ENCODE measurements at regions not wholly inside any gene's neighbourhood (a gene's known extent, or its start where the extent isn't known, plus 50 kb on each side); places are given as distances from the start of the nearest gene placed in this dataset.
A peak's percentile ranks its signal among the peaks of the same experiment; 100 is the strongest.

DNA sequence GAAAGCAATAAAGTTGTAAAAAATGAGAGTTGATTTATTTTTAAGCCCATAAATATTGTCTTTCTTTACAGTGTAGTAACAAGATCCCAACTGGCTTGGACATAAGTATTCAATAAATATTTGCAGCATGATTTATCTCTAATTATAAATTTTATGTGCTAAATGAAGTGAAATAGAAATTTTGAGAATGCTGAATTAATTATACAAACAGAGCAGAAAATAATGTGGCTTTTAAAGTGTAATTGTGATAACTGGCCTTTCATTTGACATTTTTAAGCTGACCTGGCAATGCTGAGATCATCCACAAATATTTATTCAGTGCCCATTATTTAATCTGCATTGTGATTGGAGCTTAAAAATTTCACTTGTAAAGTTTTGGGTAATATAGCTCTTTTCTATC, 201.6 kb upstream of the NAV3 start:
- no peak for DNase-seq (ENCODE audit: low spot score)

DNA sequence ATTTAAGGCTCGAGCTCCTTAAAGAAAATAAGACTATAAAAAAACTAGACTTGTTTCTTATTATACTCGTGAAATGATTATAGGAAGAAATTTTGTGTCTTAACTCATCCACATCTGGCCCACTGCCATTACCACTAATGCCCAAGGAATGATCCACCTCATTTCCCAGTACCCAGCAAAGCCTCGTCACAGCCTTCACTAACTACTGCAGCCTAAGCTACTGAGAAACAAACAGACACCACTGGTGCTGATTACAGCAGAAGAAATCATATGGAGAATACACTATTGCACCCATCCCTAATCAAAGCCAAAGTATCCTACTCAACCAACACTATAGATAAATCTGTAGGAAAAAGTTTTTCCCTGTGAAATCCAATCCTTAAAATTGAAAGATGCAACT, 205.3 kb upstream of the NAV3 start:
- DNase-seq (ENCODE audit: low spot score) = no peak

DNA sequence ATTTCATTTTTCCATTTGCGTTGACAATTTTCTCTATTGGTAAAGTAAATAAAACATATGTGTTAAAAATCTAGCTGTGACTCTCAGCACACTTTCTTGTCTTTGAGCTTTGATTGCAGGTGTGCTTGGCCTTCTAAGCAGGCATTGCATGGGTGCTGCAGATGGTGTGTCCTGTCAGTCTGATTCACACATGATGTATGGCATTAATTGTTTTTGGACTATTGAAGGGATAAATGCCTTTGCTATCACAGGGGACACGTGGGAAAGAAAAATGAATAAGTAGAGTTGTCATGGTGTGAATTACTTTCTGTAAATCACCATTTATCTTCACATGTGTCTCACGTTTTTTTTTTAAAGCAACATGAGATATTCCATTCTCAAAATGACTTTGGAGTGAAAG, 211.3 kb upstream of the NAV3 start:
- DNase-seq (ENCODE audit: low spot score) = no peak

DNA sequence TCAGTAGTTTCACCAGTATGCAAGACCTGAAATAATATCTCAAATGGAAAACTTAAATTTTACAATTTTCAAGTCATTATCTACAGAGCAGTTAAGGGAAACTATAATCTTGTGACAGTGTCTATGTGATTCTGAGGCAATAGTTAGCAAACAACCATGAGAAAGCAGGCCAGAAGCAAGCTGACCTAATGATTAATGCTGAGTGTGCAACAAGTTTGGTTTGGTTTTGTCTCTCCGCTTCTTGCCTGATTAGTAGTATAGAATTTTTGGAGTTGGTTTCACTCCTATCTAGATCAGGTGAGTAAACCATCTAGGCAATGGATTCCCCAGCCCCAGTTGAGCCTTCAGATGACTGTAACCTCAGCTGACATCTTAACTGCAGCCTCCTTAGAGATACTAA, 212.9 kb upstream of the NAV3 start:
- no peak for DNase-seq (ENCODE audit: low spot score)

DNA sequence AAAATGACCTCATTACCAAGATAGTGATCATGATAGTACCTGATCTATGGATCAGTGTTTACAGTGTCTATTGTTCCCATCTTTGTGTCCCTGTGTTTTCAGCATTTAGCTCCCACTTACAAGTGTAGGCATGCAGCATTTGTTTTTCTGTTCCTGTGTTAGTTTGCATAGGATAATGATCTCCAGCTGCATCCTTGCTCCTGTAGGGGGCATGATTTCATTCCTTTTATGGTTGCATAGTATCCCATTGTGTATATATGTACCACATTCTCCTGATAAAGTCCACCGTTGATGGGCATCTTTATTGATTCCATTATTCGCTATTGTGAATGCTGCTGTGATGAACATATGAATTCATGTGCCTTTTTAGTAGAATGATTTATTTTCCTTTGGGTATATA, 215.4 kb upstream of the NAV3 start:
- no peak for DNase-seq (ENCODE audit: low spot score)

DNA sequence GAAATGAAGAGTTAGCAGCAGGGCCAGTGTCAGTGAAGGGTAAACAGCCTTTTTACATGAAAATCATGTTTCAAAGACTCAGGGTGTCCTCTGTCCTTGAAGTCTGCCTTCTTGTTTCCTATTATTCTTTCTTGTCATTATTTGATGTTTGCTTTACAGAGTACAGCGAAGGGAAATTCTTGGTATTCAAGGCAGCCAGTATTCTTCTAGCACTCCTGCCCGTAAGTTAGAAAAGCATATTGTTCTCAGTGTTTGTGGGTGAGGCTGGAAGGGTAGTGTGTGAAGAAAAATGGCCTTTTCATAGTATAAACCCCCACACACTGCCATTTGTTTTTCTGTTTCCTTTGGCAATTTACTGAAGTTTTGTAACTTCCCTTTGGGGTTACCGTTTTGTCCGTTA, 217.3 kb upstream of the NAV3 start:
- no peak for DNase-seq (ENCODE audit: low spot score)

DNA sequence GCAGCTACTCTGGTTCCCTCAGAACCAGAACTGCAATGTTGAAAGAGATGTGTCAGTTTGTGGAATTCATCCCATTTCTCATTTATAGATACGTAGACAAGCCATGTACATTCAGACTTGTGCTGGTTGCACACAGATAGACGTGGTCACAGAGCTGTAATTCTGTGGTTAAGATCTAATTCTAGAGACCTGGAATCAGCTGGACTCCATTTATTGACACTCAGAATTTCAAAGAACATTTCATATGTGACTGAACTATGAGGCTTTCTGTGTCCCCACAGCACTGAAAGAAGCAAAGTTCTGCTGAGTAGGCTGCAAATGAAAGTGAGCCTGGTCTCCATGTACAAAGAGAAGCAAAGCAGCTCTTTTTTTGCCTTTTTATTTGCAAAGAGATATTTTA, 220.2 kb upstream of the NAV3 start:
- DNase-seq (ENCODE audit: low spot score) = no peak

DNA sequence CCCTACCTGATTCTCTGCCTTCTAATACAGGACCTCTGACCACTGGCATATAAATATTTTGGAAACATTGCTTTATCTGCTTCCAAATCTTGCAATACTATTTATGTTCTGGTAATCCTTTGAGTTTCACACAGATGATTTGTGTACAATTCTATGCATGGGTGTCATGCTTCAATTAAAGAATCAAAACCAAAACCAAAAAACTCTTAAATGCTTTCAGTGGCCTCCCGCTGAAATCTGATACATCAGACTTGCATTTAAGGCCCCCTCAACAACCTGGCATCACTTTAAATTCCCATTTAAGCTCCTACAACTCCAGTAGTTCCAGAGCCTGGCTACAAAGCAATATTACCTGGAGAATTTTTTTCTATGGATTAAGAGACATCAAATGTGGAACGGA, 221.7 kb upstream of the NAV3 start:
- no peak for DNase-seq (ENCODE audit: low spot score)

DNA sequence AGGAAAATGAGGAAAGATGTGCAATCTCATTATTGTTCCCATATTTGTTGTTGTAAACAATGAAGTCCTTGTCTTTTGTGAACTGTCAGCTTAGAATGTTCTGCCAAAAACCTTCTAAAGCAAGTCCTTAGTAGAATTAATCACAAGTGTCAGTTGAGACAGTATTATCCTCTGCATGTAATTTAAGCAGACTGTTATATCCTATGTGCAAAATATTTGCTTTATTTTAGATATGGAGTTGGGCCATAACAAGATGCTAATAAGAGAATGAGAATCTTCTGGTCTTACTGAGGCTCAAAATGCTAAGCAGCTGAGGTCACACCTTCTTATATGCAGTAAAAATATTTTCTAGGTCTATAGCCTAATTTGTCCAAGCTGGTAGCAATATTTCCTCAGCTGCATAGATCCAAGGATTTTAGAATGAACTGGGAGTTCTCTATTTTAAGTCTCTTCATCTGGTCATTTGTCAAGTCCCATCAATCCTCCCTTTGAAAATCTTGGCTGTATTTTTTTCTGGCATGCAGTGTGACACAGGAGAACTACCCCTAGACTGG, 222.3 kb upstream of the NAV3 start:
- DNase-seq (ENCODE audit: low spot score) = peak; percentile 62

DNA sequence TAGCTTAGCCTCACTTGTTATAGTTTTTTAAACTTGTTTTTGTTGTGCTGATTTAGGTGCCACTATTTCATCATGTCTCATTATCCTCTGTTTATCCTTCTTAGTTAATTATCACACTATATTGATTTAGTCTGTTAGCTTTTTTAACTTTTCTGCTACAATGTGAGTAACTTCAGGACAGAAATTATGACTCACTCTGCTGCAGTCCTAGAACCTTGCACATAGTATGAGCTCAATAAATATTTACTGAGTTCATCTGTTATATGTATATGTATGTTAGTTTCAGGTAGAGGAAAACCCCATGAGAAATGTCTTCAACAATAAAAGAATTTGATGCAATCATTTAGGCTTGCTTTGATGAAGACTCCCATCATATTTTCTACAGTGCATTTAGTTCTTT, 224.3 kb upstream of the NAV3 start:
- DNase-seq (ENCODE audit: low spot score) = no peak

DNA sequence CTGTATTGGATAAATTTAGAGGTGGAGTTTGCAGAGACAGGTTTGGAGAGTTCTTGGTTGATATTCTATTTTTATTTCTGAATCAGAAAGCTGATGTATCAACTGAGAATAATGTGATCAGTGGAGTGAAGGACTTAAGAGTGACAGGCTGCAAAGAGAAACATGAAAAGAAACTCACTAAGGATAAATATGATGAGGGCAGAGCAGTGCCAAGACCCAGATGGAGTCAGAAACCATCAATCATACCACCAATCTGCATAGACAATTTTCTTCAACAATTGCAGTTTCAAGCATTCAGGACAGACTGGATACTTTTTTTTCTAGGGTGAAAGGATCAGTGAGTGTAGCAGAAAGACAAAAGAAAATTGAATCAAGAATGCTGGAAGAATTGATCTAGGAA, 226.7 kb upstream of the NAV3 start:
- DNase-seq (ENCODE audit: low spot score) = no peak

DNA sequence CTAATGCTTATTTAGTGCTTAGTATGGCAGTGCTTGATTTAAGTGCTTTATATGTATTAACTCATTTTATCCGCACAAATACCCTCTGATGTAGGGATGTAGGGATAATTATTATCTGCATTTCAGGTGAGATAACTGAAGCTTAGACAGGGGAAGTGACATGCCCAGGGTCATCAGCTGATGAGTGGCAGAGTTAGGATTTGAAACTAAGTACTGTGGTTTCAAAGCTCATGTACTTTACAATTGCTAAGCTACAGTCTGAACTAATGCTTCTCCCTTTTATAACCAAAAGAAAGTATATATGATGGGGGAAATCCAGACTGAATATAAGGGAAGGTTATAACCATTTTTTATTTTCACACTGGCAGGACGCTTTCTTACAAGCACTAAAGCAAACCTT, 229.6 kb upstream of the NAV3 start:
- DNase-seq (ENCODE audit: low spot score) = no peak

DNA sequence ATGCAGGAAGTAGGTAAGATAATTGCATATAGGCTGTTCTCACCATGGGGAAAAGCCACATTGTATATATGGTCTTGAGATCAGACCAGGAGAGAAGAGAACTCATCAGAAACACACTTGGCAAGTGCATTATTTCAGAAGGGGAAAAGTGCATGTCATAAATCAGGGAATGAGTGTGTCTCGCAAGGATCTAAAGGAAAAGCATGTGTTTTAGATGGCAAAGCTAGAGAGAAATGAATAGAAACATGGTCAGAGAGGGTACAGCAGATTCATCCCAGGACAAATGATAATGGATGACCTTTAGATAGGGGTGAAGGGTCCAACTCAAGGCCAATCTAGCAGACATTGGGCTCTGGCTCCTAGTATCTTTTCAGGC, 230.2 kb upstream of the NAV3 start:
- DNase-seq (ENCODE audit: low spot score) = no peak

DNA sequence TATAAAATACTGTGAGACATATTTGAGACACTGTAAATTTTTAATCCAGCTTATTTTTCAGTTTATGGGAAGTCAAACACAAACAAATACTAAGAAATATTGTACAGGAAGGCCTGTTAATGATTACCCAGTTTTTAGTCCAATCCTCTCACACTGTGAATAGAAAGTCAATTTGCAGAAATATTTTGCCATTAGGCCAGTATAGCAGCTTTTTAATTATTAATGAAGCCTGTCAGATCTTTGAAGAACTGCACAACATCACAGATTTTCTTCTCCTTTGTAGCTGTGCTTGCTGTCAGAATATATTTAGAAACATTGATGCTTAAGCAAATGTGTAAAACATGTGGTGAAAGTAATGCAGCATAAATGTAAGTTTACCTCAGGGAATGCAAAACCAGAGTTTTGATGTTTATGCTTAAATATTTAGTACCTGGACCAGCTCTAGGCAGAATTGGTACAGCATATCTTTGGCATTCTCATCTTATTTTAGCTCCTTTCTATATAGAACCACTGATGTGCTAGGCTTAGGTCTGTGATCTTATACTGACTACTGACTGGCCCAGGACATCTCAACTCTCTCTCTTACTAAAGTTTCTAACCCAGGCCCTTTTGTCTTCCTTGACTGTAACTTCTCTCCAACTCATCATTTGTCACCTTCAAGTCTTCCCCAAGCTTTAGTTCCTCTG, 230.8 kb upstream of the NAV3 start:
- DNase-seq (ENCODE audit: low spot score) = no peak

DNA sequence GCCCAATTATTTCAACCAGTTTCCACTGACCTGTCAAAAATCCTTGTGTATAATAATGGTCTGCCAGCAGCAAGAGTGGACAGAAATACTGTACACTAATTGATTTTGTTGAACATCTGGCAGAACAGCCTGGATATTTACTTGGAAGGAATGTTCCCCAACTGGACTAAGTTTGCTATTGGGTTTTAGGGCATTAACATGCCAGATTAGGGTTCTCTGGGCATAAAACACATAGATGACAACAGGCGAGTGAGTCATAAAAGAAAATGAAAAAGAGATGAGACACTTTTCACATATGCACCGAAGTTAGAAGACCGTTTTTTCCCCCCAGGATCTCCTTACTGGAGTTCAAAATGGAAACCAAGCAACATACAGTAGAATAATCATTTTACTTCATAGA, 236.3 kb upstream of the NAV3 start:
- DNase-seq (ENCODE audit: low spot score) = no peak

DNA sequence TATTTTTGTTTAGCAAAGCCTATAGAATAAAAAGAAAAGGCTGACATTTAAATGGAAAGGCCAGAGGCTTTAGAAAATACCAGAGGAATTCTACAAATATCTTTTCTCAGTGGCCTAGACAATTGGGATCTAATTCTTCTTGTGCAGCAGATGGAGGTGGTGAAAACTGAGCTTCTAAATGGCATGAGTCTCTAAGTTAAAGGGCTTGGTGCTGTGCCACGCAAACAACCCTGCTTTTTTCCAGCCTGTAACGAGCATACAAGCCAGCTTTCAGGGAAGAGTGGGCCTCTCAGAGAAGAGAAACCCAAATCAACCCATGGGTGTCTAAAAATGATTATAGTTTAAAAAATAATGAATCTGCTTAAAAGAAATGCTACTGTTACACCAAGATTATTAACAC, 237.9 kb upstream of the NAV3 start:
- peak; percentile 13 for DNase-seq (ENCODE audit: low spot score)

DNA sequence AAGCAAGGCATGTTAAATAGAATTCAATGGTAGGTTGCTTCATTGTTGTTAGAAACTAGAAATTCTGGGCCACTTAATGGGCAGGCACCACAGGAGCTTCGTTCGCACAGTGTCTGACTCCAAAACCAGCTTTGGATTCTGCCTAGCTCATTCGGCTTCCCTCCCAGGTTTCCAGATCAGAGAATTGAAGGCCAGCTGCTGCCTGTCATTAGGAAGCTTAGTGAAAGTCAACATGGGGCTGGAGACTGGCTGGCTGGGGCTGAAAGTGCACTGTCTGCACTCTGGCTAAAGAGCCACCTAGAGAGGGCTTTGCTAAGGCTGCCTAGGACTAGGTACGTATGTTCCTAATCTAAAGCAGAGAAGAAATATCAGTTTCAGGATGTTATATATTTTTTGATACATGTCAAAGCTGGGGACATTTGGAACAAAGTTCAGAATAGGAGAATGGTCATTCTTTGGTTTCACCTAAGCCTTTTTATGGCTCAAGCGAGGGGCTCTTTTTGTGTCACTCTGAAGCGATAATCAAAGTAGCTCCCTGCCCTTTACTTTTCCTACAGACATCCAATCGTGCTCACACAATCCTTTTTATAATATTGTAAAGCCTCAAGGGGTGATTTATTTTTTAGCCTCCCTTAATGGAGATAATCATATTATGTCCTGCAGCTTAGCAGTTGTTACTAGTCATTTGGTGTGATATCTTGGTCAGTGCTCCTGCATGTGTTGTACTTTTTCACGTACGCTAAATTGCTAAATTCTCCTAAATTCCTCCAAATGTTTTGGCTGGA, 238.5 kb upstream of the NAV3 start:
- DNase-seq (ENCODE audit: low spot score) = no peak

DNA sequence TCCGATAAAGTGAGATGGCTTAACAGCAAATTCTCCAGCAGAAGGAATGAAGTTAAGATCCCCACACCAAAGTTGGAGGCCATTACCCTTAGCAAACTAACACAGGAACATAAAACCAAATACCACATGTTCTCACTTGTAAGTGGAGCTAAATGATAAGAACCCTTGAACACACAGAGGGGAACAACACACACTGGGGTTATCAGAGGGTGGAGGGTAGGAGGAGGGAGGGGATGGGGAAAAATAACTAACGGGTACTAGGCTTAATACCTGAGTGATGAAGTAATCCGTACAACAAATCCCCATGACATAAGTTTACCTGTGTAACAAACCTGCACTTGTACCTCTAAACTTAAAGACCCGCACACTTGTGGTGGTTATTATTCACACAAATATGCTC, 240.4 kb upstream of the NAV3 start:
- no peak for DNase-seq (ENCODE audit: low spot score)

DNA sequence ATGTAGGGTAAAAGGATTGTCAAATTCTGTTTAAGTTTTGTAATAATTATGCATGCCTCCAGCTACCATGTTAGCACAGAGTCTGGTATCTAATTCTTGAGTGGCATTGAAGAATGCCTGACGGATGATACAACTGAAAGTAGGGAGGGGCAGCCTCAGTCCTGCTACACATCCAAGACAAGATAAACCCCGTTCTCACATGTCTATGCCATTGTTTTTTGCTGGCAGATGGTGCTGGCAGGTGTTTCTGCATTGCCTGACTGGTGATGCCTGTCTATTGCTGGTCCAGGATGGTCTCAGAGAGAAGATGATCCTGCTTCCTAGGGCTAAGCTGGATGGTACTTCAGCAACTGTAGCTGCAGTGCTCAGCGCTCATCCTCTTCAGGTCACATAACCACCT, 245.8 kb upstream of the NAV3 start:
- DNase-seq (ENCODE audit: low spot score) = no peak

DNA sequence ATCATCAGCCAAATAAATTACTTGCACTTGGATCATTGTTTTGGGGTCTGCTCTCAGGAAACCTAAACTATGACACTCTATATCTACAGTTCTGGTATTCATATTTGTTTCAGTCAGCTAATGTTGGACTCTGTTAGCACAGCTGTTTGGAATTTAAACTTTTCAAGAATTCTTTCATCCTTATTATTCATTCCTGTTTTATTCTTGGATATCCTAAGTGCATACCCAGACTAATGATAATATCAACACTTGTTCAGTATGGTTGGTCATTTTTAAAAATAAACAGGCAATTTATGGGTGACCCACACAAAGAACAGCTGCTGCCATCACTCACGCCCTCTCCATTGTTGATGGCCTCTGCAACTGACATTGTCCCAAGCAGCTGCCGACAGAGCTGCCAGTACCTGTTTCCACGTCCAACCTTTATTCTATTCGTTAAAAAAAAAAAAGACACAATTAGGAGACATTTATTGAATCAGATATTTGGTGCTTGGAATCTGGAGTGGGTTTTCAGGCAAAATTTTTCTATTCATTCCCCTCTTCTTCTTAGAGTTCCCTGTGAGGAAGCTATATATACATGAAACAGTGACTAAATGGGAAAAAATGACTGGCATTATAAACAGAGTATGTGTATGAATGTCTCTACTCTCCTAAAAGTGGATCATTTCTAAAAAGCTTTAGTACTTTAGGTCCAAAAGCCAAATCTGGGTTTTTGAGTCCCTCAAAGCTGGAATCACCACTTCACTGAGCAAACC, 252.1 kb upstream of the NAV3 start:
- peak; percentile 12 for DNase-seq (ENCODE audit: low spot score)

DNA sequence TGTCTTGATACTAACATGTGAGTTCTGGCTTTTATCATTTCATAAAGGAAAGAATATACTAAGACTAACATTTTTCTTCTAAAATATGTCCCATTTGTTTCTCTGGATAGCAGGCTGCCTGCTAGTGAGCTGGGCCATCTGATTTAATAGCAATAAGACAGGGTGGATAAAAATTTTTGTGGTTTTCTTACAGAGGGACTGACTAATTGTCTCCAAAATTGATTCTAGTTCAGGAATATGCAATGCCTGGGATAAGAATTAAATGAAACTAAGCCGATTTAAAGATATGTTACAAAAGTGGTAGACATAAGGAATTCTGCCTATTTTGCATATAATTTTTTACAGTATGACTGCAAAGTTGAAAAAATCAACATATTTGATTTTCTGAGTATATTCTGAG, 252.9 kb upstream of the NAV3 start:
- DNase-seq (ENCODE audit: low spot score) = peak; percentile 55

DNA sequence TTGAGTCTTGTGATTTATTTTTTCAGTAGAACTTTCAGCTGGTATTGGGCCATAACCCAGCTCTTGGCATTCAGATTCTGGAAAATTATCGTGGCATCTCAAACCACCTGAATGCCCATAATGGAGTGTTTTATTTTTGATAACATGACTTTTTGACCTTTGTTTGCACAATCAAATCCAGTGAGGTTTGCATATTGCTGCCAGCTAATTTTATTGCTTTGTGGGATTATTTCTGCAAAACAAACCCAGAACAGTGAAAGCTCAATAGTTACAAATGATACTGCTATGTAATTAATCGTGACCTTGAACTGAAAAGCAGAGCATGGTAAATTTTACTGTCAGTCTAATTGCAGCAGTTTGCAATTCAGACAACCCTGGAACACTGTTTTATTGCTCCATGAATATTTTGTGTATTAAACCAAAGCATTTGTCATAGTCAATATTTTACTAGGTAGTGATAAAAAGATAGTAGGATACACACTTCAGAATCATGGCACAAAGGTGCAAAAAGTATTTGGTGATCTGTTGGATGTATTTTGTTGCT, 255.2 kb upstream of the NAV3 start:
- DNase-seq (ENCODE audit: low spot score) = peak; percentile 47
